ENCODE measurements at regions not wholly inside any gene's neighbourhood (a gene's known extent, or its start where the extent isn't known, plus 50 kb on each side); places are given as distances from the start of the nearest gene placed in this dataset.

- TF ChIP-seq CTCF (IDR thresholded peaks at IDR 0.05; ENCODE audit: low read depth, low read length, poor library complexity, severe bottlenecking) (no peak), EZH2phosphoT487 (IDR thresholded peaks at IDR 0.05; ENCODE audit: borderline replicate concordance, low read length) (no peak)
These were observed 1791.2 kb upstream of the CDH6 start for GRCh38 chr5:29402270-29402669.
